ENCODE measurements at regions not wholly inside any gene's neighbourhood (a gene's known extent, or its start where the extent isn't known, plus 50 kb on each side); places are given as distances from the start of the nearest gene placed in this dataset.

DNA sequence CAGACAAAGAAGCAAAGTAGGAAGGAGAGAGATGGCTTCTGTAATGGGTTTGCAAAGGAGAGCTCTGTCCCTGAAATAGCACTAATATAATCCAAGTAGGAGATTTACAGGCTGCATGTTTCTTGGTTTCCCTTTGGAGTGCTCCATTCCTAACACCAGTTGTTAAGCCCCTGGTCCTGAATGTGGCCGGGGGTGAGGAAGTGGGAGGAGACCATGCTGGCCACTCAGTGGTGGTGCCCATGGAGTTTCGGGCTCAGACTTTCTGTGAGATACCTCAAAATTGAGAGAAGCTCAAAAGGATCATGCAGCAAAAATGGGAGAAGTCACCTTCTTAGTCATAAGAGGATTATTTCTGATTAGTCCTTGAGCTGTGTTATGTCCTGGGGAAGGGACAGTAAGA lies 88.5 kb downstream of the DAD1 start:
- TF ChIP-seq EZH2phosphoT487 (IDR thresholded peaks at IDR 0.05; ENCODE audit: low read depth), result no peak
- TF ChIP-seq, protein P1, sequence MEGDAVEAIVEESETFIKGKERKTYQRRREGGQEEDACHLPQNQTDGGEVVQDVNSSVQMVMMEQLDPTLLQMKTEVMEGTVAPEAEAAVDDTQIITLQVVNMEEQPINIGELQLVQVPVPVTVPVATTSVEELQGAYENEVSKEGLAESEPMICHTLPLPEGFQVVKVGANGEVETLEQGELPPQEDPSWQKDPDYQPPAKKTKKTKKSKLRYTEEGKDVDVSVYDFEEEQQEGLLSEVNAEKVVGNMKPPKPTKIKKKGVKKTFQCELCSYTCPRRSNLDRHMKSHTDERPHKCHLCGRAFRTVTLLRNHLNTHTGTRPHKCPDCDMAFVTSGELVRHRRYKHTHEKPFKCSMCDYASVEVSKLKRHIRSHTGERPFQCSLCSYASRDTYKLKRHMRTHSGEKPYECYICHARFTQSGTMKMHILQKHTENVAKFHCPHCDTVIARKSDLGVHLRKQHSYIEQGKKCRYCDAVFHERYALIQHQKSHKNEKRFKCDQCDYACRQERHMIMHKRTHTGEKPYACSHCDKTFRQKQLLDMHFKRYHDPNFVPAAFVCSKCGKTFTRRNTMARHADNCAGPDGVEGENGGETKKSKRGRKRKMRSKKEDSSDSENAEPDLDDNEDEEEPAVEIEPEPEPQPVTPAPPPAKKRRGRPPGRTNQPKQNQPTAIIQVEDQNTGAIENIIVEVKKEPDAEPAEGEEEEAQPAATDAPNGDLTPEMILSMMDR (IDR thresholded peaks at IDR 0.05; ENCODE audit: low read depth, low read length), result no peak

Data from OCI-LY3 (cell line).